NT2/D1 (cell line): ENCODE measurements at regions not wholly inside any gene's neighbourhood (a gene's known extent, or its start where the extent isn't known, plus 50 kb on each side); places are given as distances from the start of the nearest gene placed in this dataset.

Experiments used
- SUZ12 ChIP-seq: IDR thresholded peaks from 2 replicates; pipeline ENCODE4 v1.6.1; 2011; ENCODE audit not compliant: insufficient read length, insufficient read depth; ENCODE audit errors: extremely low read depth
- YY1 ChIP-seq: IDR thresholded peaks from 2 replicates; pipeline ENCODE4 v1.6.1; 2011; ENCODE audit not compliant: insufficient read length, insufficient read depth
- ZNF274 ChIP-seq: IDR thresholded peaks from 2 replicates; pipeline ENCODE4 v1.6.1; 2011; ENCODE audit warnings: mild to moderate bottlenecking, low read depth, low read length

DNA sequence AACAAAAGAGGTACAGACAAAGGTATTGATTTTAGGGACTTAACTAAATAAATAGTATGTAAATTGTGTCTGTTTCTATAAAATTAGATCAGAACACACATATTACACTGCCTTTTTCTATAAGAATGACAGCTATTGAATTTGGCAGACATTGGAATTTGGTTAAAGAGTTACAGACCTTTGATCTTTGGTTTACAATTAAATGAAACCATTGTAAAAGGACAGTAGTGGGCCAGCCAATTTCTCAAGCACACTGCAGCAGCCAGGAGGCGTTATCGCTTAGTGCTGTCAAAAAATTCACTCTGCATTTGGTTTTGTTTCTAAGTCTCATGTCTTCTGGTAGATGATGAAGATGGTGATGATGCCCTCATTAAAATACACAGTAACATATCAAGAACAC lies 175.9 kb downstream of the NR4A2 start:
- no peak for TF ChIP-seq ZNF274
- no peak for TF ChIP-seq YY1
- TF ChIP-seq SUZ12 = no peak
